ENCODE measurements at regions not wholly inside any gene's neighbourhood (a gene's known extent, or its start where the extent isn't known, plus 50 kb on each side); places are given as distances from the start of the nearest gene placed in this dataset.

DNA sequence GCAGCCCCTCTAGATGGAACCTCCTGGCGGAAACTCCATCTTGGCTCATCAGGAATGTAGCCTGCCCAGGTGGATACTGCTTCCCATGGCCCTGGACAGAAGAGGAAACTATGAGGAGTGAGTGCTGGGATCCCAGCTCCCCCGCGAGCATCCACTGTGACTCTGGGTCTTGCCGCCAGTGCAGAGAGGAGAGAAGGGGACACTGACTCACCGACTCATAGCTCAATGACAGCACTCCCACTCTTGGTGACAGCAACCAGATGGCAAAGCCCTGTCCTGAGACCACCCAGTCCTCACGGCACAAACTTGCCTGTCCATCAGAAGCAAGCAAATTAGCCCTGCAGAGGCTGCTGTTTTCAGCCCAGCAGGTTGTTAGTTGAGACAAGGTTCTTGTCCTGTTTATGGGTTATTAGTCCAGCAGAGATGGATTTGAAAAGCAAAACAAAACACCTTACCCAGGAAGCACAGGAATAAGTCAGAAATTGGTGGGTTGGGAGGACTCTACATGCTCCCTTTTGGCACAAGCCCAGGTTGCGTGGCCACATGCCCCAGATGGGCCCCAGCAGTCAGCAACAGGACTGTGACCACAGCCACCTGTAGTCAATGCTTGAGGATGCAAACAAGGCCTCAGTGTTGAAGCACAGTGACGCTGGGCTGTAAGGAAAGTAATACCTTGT is 111.5 kb upstream of the GLI2 start:
- Histone ChIP-seq H3K4me1 (replicated peaks in 1 of 2) (no peaks in the 10 kb centered on the region), H3K27ac (no peak overlapping the region), H3K4me3 (no peak overlapping the region), H3K9me3 (replicated peaks in 1 of 3) (no peaks in the 10 kb centered on the region), H3K36me3 (replicated peaks in 1 of 2) (no peaks in the 10 kb centered on the region), H3K27me3 (no peaks in the 10 kb centered on the region)
- TF ChIP-seq, protein P1, sequence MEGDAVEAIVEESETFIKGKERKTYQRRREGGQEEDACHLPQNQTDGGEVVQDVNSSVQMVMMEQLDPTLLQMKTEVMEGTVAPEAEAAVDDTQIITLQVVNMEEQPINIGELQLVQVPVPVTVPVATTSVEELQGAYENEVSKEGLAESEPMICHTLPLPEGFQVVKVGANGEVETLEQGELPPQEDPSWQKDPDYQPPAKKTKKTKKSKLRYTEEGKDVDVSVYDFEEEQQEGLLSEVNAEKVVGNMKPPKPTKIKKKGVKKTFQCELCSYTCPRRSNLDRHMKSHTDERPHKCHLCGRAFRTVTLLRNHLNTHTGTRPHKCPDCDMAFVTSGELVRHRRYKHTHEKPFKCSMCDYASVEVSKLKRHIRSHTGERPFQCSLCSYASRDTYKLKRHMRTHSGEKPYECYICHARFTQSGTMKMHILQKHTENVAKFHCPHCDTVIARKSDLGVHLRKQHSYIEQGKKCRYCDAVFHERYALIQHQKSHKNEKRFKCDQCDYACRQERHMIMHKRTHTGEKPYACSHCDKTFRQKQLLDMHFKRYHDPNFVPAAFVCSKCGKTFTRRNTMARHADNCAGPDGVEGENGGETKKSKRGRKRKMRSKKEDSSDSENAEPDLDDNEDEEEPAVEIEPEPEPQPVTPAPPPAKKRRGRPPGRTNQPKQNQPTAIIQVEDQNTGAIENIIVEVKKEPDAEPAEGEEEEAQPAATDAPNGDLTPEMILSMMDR (IDR thresholded peaks at IDR 0.05) = no peak
- no peak for TF ChIP-seq POLR2A (IDR thresholded peaks at IDR 0.05)
- intact Hi-C loops (cut with DNase I) = no loop called here
- WGBS, 4 donors = 77 to 83% (median 80%) methylated on average over 3 to 8 of the region's 8 CpGs
- no peak for DNase-seq

- Histone ChIP-seq H3K4me3 (no peak overlapping the region), H3K27ac (no peak overlapping the region), H3K4me1 (replicated peaks in 1 of 2) (no peaks in the 10 kb centered on the region), H3K36me3 (replicated peaks in 1 of 2) (no peaks in the 10 kb centered on the region), H3K9me3 (replicated peaks in 1 of 3) (no peaks in the 10 kb centered on the region), H3K27me3 (no peaks in the 10 kb centered on the region)
- no peak for DNase-seq
- TF ChIP-seq POLR2A (IDR thresholded peaks at IDR 0.05) = no peak
- TF ChIP-seq, protein P1 (IDR thresholded peaks at IDR 0.05) = no peak
- WGBS, 4 donors = 71 to 78% (median 74%) methylated on average over 13 to 15 of the region's 15 CpGs
- intact Hi-C loops (cut with DNase I) = no loop called here
Measured at GRCh38 chr2:120624738-120625446, 110.8 kb upstream of the GLI2 start.

GRCh38 chr2:120625865-120626560 is 109.7 kb upstream of the GLI2 start:
- Histone ChIP-seq H3K9me3 (replicated peaks in 1 of 3) (no peaks in the 10 kb centered on the region), H3K36me3 (replicated peaks in 1 of 2) (no peaks in the 10 kb centered on the region), H3K27me3 (no peaks in the 10 kb centered on the region), H3K27ac (no peak overlapping the region), H3K4me3 (no peak overlapping the region), H3K4me1 (replicated peaks in 1 of 2) (no peaks in the 10 kb centered on the region)
- TF ChIP-seq, protein P1 (IDR thresholded peaks at IDR 0.05) = no peak
- TF ChIP-seq POLR2A (IDR thresholded peaks at IDR 0.05) = no peak
- DNase-seq = no peak
- intact Hi-C loops (cut with DNase I) = no loop called here
- 86 to 93% (median 88%) methylated on average over 8 to 9 of the region's 9 CpGs for WGBS, 4 donors

DNA sequence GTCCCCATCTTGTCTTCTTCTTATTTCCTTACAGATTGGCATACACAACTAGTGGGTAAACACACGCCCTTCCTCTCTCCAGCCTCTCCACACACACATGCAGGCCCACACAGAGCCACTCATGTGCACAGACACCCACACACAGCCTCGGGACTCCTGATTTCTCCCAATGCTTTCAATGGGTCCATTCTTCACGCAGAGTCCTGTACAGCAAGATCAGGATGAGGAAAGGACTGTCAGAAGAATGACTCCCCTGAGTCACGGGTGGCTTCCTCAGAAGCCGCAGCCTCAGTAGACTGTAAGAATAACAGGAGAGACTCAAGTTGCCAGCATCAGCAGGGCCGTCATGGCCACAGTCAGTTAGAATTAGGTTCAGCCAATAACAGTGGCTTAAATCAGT is 109.1 kb upstream of the GLI2 start:
- Histone ChIP-seq H3K9me3 (replicated peaks in 1 of 3) (no peaks in the 10 kb centered on the region), H3K27me3 (no peaks in the 10 kb centered on the region), H3K27ac (no peak overlapping the region), H3K36me3 (replicated peaks in 1 of 2) (no peaks in the 10 kb centered on the region), H3K4me3 (no peak overlapping the region), H3K4me1 (replicated peaks in 1 of 2) (no peaks in the 10 kb centered on the region)
- no peak for DNase-seq
- 76 to 86% (median 78%) methylated on average over 6 of the region's 6 CpGs for WGBS, 4 donors
- intact Hi-C loops (cut with DNase I) = no loop called here
- TF ChIP-seq POLR2A (IDR thresholded peaks at IDR 0.05) = no peak
- TF ChIP-seq, protein P1 (IDR thresholded peaks at IDR 0.05) = no peak
